ENCODE measurements at regions not wholly inside any gene's neighbourhood (a gene's known extent, or its start where the extent isn't known, plus 50 kb on each side); places are given as distances from the start of the nearest gene placed in this dataset.

DNA sequence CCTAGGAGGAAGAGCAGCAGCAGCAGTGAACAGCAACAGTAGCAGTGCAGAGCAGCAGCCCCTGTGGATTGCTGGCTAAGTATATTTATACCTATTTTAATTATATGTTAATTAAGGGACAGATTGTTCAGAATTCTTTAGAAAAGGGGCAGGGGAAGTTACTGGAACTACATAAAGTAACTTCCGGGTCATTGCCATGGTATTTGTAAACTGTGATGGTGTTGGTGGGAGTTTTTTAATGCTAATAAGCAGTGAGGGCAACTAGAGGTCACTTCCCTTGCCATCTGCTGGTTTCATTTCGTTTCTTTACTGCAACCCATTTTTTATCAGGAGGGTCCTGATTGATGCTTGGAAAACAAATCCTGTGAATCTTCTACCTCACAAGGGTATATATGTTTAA is 229.8 kb upstream of the PODXL start:
- TF ChIP-seq LEF1 (IDR thresholded peaks at IDR 0.05; ENCODE audit: borderline replicate concordance) (no peak), FOXK2 (IDR thresholded peaks at IDR 0.05) (no peak), SP1 (IDR thresholded peaks at IDR 0.05) (no peak), NFRKB (IDR thresholded peaks at IDR 0.05) (no peak), L3MBTL2 (conservative IDR thresholded peaks at IDR 0.05) (no peak), TARDBP (IDR thresholded peaks at IDR 0.05) (no peak), FOXM1 (IDR thresholded peaks at IDR 0.05; ENCODE audit: borderline replicate concordance) (no peak)
